CD4-positive, alpha-beta T cell treated with Interleukin-2 at 100 ng/mL for 4 hours (primary cell): ENCODE measurements at regions not wholly inside any gene's neighbourhood (a gene's known extent, or its start where the extent isn't known, plus 50 kb on each side); places are given as distances from the start of the nearest gene placed in this dataset.
"Not testable (repeated sequence)": the region's sequence is repeated elsewhere in the genome, so short reads cannot be mapped to it uniquely, and the experiment has no call there.

Source experiments
- DNase-seq: peaks from one replicate; pipeline ENCODE4 v3.0.0-alpha.2; 2020; ENCODE audit warnings: low spot score

DNA sequence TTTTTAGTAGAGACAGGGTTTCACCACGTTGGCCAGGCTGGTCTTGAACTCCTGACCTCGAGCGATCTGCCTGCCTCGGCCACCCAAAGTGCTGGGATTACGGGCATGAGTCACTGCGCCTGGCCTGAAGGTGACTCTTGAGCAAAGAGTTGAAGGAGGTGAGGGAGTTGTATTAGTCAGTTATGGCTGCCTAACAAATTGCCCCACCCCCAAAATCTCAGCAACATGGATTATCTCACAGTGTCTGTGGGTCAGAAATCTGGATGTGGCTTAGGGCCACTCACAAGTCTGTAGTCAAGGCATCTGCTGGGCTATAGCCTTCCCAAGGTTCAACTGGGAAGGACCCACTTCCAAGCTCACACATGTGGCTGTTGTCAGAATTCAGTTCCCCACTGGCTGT, 52.8 kb upstream of the ADGRE5 start:
- no peak for DNase-seq

DNA sequence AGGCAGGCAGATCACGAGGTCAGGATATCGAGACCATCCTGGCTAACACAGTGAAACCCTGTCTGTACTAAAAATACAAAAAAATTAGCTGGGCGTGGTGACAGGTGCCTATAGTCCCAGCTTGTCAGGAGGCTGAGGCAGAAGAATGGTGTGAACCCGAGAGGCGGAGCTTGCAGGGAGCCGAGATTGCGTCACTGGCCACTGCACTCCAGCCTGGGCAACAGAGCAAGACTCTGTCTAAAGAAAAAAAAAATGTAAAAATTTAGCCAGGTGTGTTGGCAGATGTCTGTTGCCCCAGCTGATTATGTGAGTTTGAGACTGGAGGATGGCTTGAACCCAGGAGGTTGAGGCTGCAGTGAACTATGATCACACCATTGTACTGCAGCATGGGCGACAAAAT, 54.2 kb upstream of the ADGRE5 start:
- not testable (repeated sequence) for DNase-seq

GRCh38 chr19:14325863-14326262, 55.4 kb upstream of the ADGRE5 start:
- DNase-seq = no peak

- DNase-seq = no peak
Observed at GRCh38 chr19:14325134-14325533, 56.1 kb upstream of the ADGRE5 start.

GRCh38 chr19:14322889-14323463, 58.3 kb upstream of the ADGRE5 start:
- no peak for DNase-seq

DNA sequence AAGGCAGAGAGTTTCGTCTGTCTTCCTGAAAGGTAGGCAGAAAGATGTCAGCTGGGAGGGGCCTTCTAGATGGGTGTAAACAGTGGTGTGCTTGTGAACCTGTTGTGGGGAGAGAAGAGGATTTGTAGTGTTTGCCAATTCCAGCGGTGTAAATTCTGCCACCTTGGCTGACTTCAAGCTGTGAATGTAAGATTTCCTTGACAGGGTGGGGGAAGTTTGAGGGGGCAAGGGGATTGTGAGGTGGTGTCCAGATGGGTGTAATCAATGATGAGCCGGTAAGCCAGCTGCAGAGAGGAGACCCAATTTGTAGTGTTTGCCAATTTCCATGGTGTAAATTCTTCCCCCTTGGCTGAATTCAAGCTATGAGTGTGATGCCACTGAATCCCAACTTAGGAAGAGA, 61.0 kb upstream of the ADGRE5 start:
- no peak for DNase-seq

DNA sequence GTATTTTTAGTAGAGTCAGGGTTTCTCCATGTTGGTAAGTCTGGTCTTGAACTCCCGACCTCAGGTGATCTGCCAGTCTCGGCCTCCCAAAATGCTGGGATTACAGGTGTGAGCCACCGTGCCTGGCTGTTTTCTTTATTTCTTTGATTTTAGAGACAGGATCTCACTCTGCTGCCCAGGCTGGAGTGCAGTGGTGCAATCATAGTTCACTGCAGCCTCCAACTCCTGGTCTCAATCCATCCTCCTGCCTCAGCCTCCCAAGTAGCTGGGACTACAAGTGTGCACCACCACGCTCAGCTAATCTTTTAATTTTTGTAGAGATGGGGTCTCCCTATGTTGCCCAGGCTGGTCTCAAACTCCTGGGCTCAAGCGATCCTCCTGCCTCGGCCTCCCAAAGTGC, 61.5 kb upstream of the ADGRE5 start:
- not testable (repeated sequence) for DNase-seq

DNA sequence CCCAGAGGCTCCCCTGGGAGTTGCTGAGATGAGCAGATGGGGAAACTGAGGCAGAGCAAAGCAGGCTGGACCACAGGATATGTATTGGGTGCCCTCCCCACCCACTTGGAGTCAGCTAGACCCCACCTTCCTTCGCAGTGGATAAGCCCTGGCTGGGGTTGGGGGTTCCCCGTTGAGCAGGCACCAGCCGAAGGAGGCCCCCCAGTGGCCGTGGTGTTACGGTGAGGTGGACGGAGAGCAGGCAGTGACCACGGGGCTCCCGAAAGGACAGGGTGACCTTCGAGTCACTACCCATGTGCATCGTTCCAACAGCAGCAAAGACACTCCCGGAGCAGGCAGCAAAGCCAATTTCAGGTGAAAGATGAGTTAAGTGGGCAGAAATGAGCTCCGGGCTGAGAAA, 62.4 kb upstream of the ADGRE5 start:
- no peak for DNase-seq

GRCh38 chr19:14317157-14317556, 64.1 kb upstream of the ADGRE5 start:
- DNase-seq = no peak

DNA sequence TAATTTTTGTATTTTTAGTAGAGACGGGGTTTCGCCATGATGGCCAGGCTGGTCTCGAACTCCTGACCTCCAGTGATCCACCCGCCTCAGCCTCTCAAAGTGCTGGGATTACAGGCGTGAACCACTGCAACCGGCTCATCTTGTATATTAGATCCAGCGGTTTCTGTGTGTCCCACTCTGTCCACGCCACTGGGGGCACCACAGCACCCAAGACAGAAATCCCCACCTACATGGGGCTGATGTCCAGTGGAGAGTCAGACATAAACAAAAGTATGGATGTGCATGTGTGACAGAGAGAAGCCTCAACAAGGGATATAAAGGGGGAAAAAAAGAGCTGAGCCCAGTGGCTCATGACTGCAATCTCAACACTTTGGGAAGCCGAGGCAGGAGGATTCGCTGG, 65.8 kb upstream of the ADGRE5 start:
- DNase-seq = no peak

- no peak for DNase-seq
Observed at GRCh38 chr19:14310055-14310454, 71.2 kb upstream of the ADGRE5 start.

DNA sequence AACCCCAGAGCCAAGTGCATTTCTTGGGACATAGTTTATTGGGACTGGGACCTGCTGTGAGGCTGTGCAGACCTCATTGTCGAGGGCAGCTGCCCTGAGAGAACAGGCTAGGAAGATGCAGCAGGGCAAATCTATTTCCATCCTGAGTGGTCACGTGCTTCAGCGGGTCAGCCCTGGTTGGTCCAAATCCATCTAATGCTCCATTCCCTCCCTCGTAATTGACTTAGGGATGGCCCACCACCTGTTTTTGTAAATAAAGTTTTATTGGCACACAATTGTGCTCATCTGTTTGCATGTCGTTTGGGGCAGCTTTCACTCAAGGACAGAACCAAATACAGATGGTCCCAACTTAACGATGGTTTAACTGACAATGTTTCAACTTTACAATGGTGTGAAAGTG, 75.5 kb upstream of the ADGRE5 start:
- no peak for DNase-seq

- DNase-seq = no peak
Observed at GRCh38 chr19:14301150-14301549, 80.1 kb upstream of the ADGRE5 start.

- no peak for DNase-seq
Observed at GRCh38 chr19:14300303-14300702, 80.9 kb upstream of the ADGRE5 start.

DNA sequence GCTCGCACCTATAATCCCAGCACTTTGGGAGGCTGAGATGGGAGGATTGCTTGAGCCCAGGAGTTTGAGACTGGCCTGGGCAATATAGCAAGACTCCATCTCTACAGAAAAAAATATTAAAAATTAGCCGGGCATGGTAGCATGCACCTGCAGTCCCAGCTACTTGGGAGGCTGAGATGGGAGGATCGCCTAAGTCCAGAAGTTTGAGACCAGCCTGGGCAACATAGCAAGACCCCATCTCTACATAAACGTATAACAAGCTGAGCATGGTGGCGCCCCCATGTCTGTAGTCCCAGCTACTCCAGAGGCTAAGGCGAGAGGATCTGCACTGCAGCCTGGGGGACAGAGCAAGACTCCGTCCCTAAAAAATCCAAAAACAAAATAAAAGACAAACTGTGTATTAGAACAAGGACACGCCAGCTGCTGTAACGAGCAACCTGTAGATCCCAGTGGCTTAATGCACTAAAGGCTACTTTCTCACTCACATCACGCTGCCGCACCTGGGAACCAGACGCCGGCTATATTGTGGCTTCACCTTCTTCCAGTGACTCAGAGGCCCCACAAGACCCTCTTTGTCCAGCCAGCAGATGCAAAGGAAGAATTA, 81.9 kb upstream of the ADGRE5 start:
- not testable (repeated sequence) for DNase-seq

GRCh38 chr19:14297883-14298576, 83.2 kb upstream of the ADGRE5 start:
- DNase-seq = not testable (repeated sequence)

- not testable (repeated sequence) for DNase-seq
Observed at GRCh38 chr19:14294974-14295373, 86.3 kb upstream of the ADGRE5 start.

GRCh38 chr19:14293816-14294170, 87.5 kb upstream of the ADGRE5 start:
- not testable (repeated sequence) for DNase-seq

DNA sequence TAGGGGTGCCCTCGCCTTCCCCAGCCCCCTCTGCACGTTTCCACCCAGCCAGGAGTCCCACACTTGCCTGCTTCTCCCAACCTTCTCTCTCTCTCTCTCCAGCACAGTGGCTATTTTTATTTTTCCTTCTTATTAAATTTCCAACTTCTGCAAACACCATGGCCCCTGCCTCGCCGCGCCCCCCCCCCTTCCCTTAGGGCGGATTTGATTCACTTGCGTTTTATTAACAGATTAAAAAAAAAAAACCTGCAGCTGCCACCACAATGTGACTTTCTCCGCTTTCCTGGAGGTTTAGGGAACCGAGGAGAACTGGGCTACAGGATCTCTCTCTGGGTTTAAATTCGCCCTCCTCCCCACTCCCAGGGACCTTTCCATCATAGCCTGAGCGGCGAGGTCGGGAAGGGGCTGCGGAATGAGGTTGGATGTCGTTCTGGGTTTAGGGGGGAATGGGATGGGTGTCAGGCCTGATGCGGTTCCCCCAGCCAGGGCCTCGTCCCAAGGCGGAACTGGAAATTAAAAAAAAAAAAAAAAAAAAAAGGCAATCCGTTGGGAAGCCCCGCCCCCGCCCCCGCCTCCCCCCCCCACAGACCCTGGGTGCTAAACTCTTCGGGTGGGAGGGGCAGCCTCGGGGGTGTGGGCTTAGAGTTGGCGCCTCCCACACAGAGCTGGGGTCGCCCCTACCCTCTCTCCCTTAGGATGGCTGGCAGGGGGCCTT, 87.3 kb upstream of the ADGRL1 start:
- not testable (repeated sequence) for DNase-seq

GRCh38 chr19:14289810-14290209, 83.8 kb upstream of the ADGRL1 start:
- DNase-seq = not testable (repeated sequence)

- not testable (repeated sequence) for DNase-seq
Observed at GRCh38 chr19:14287837-14288236, 81.9 kb upstream of the ADGRL1 start.

GRCh38 chr19:14286594-14286993, 80.6 kb upstream of the ADGRL1 start:
- not testable (repeated sequence) for DNase-seq

GRCh38 chr19:14285726-14286125, 79.8 kb upstream of the ADGRL1 start:
- not testable (repeated sequence) for DNase-seq
